NCI-H1048 (cell line): ENCODE measurements at regions not wholly inside any gene's neighbourhood (a gene's known extent, or its start where the extent isn't known, plus 50 kb on each side); places are given as distances from the start of the nearest gene placed in this dataset.

Source experiments
- DNase-seq: peaks from one replicate; lab custom pipeline; 2025; lab: John Stamatoyannopoulos, UW

- DNase-seq: no peak
Observed at GRCh38 chr6:22883061-22883717, 313.8 kb downstream of the HDGFL1 start.

- DNase-seq: no peak
Observed at GRCh38 chr6:22884456-22884855, 315.1 kb downstream of the HDGFL1 start.

GRCh38 chr6:22886650-22887581 lies 317.6 kb downstream of the HDGFL1 start:
- no peak for DNase-seq

GRCh38 chr6:22888163-22888752 lies 318.9 kb downstream of the HDGFL1 start:
- no peak for DNase-seq

DNA sequence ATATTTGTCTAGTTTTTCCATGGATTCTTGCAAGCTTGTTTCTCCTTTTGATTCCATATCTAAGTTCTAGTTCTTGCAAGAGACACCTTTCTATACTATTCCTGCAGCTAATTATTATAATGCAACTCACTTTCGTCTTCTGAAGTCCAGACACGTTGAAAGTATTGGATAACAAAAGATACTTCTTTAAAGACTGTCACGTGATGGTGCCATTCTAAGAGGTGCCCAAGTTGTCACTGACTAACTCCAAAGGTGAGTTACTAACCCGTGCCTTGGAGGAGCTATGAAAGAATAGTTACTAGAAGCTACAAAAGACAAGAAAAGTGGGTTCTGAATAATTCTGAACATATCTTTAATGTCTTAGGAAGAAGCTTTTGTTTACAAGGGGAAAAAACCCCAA lies 322.6 kb downstream of the HDGFL1 start:
- no peak for DNase-seq

- no peak for DNase-seq
Observed at GRCh38 chr6:22892452-22892851, 323.1 kb downstream of the HDGFL1 start.

DNA sequence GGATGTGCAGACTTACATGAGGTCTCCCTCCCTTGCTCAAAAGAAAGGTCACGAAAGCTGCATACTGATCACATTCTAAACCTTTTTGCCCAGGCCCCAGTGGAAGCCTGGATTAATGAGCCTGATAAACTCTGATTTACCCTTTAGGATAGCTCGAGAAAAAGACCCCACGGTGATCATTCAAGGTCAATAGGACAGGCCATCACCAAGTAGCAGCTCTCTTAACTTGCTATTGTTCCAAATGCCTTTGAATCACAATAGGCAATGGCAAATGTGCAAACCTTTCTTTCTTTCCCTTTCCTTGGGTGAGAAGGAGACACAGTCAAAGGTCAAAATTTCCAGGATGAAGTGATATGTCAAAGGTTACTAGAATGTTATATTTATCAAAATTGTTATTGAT lies 327.3 kb downstream of the HDGFL1 start:
- no peak for DNase-seq

GRCh38 chr6:22899426-22899825 lies 330.1 kb downstream of the HDGFL1 start:
- no peak for DNase-seq

DNA sequence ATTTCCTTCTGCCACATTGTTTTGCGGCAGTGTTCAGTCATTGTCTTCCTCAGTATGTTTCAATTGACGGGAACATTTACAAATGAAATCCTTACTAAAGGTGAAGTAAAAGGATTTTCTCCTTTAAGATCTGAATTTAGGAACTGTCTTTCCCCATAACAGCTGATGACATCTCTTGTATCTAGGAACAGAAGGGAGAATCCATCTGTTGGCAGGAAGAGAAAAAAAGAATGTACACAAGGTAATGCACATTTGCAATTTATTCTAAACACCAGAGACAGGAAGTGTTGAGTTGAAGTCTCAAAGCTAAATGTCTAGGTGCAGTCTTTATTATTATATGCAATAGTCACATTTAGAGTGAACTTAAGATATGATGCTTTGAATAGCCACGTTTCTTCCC lies 334.5 kb downstream of the HDGFL1 start:
- no peak for DNase-seq

DNA sequence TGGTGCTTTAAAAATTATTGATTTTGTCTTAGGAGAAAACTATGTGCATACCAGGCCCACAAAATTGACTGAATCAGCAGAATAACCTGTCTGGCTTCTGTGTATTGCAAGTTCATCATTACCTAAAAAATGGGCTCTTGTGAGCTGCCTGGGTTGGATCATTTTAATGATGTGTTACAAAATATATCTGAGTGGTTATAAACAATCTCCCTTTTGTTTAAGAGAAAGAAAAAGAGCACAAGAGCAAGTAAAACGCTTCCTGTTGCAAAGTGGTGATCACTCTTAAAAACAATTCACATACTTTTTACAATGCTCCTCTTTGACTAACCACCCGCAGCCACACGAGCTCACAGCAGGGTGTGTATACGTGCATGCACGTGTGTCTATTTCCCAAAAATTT lies 335.1 kb downstream of the HDGFL1 start:
- no peak for DNase-seq

DNA sequence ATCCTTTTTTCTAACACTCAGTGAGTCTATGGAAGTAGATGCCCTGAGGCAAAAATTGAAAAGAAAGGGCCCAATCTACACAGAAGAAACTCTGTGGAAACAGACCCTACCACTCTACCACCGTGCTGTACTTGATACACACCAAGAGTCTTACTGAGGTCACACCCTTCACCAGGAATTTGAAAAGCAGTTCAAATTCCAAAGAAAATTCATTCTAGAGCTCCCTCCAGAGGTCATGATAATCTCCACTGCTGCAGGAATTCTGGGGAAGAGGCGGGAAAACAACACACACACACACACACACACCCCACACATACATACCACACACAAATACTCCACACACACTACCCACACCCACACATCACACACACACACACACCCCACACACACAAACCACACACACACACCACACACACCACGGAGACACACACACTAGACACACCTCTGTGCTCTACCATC lies 336.8 kb downstream of the HDGFL1 start:
- no peak for DNase-seq

GRCh38 chr6:22907085-22907484 lies 337.7 kb downstream of the HDGFL1 start:
- DNase-seq: no peak

GRCh38 chr6:22910370-22910769 lies 341.0 kb downstream of the HDGFL1 start:
- DNase-seq: no peak

- DNase-seq: no peak
Observed at GRCh38 chr6:22913612-22914011, 344.2 kb downstream of the HDGFL1 start.

GRCh38 chr6:22917344-22917743 lies 348.0 kb downstream of the HDGFL1 start:
- DNase-seq: no peak

DNA sequence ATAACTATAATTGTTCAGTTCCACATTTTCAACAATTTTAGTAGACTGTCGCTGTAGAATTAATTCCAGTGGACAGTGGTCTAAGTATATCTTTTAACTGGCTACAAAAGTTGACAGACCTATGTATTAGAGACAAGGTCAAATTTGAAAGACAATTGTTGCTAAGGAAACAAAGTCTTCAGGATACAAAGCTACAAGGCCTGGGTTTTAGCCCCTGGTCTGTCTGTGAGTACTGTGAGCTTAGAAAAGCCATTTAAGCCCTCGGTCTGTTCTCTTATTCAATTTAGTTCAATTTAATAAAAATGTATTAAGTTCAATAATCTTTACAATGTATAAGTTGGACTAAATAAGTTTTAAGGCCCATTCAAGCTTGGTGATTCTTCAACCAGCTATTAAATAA lies 352.5 kb downstream of the HDGFL1 start:
- no peak for DNase-seq

GRCh38 chr6:22925304-22925835 lies 356.0 kb downstream of the HDGFL1 start:
- no peak for DNase-seq

DNA sequence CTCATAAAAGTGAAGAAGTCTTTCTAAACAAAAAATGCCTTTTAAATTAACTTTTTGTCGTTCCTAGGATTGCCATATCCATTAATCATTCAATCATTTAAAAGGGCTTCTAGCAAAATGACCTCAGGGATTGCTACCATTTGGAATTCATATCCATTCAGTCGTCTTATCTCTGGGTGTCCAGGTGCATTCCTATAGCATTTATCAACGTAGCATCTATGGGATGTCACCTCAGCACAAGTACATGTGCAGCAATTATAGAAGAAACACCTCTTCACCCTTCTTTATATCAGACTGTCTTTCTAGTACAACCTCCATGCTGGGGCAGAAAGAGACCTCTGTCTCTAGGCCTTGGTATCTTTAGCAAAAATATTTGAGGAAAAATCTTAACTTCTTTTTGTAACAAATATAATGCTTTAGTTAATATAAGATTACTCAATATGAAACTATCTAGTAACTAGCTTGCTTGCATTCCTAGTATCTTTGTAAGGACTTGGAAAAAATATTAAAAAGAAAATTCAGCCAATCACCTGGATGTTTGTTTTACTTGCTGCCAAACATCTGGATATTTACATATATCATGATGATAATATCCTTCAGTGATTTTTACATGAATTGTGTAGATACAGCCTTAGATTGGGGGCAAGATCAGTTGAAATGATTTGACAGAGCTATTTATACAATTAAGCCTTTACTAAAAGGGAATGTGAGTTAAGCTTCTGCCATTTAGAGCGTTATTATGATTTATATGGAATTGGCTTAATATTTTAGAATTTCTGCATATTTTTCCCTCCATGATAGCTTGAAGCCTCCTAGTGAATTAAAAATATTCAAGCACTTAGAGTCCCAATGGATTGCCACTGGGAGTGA lies 356.8 kb downstream of the HDGFL1 start:
- DNase-seq: no peak

DNA sequence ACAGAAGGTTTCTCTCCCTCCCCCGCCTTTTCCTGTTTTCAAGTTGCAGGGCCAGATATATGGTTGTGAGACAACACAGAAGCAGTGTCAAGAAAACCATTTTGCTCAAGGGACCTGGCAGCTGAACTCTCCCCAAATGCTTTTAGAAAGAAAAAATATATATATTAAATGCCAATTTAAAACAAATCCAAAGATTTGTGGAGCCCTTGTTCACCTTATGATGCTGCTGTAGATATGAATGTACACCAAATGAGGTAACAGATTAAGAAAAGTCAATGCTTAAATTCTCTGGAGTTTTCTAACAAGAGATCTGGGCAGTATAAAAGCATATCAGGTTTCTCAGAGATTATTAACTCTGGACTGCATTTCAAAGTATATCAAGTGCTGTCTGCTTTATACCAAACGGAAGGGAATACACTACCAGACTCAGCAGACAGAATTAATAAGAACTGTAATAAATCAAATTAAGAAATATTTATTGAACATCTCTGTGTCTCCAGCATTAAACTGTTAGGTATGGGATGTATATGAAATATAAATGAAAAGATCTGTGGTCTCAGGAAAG lies 357.5 kb downstream of the HDGFL1 start:
- no peak for DNase-seq

- no peak for DNase-seq
Observed at GRCh38 chr6:22928775-22929174, 359.4 kb downstream of the HDGFL1 start.

- no peak for DNase-seq
Observed at GRCh38 chr6:22929311-22929985, 360.1 kb downstream of the HDGFL1 start.
